DOHH2 (cell line): ENCODE measurements at regions not wholly inside any gene's neighbourhood (a gene's known extent, or its start where the extent isn't known, plus 50 kb on each side); places are given as distances from the start of the nearest gene placed in this dataset.

Experiments
- CTCF ChIP-seq: fragments of 200-600 bp; sonication (generic); IDR thresholded peaks from one replicate; pipeline ENCODE4 v1.5.1; 2014; ENCODE audit warnings: antibody characterized with exemption, mild to moderate bottlenecking, low read depth, low read length; ENCODE audit not compliant: poor library complexity, severe bottlenecking
- EZH2phosphoT487 ChIP-seq: fragments of 200-600 bp; sonication (generic); IDR thresholded peaks from 2 replicates; pipeline ENCODE4 v1.6.1; 2017; ENCODE audit warnings: borderline replicate concordance, mild to moderate bottlenecking, antibody characterized with exemption, low read length, moderate library complexity, mixed read lengths

GRCh38 chr4:143021384-143021783, 163.3 kb upstream of the USP38 start:
- TF ChIP-seq CTCF (no peak), EZH2phosphoT487 (no peak)
